Endothelial cell of umbilical vein (primary cell): ENCODE measurements at regions not wholly inside any gene's neighbourhood (a gene's known extent, or its start where the extent isn't known, plus 50 kb on each side); places are given as distances from the start of the nearest gene placed in this dataset.

Source experiments
- CTCF ChIP-seq, 2 donors: IDR thresholded peaks; 1 replicate in 1 of 2; 2 replicates in 1 of 2; pipeline ENCODE4 v1.5.1; 2011; ENCODE audit warnings: low read length in 2 of 2, mild to moderate bottlenecking in 2 of 2, moderate library complexity in 2 of 2, control low read depth in 1 of 2, inconsistent platforms in 1 of 2, low read depth in 1 of 2; ENCODE audit not compliant: insufficient read depth in 1 of 2; ENCODE audit errors: extremely low read depth in 1 of 2
- EZH2 ChIP-seq: IDR thresholded peaks from 2 replicates; pipeline ENCODE4 v1.6.1; 2012; ENCODE audit warnings: borderline replicate concordance, low read depth, mild to moderate bottlenecking, moderate library complexity, low read length, inconsistent platforms; ENCODE audit not compliant: severe bottlenecking
- POLR2A ChIP-seq: IDR thresholded peaks from 2 replicates; pipeline ENCODE4 v1.6.1; 2012; ENCODE audit warnings: low read depth, mild to moderate bottlenecking, control low read depth, low read length

GRCh38 chr4:23162275-23162674, 469.5 kb downstream of the GBA3 start:
- TF ChIP-seq POLR2A (no peak), EZH2 (no peak), CTCF (IDR thresholded peaks at IDR 0.05; ENCODE audit: extremely low read depth in 1 of 2, insufficient read depth in 1 of 2, low read depth in 1 of 2, low read length in 2 of 2) (no peak)
